H9 (cell line): ENCODE measurements at regions not wholly inside any gene's neighbourhood (a gene's known extent, or its start where the extent isn't known, plus 50 kb on each side); places are given as distances from the start of the nearest gene placed in this dataset.

Source experiments
- DNase-seq: peaks from one replicate; pipeline ENCODE4 v3.0.0-alpha.2; 2017
- H2AFZ ChIP-seq: one replicate; pipeline ENCODE4 v1.6.1; 2013; ENCODE audit warnings: mild to moderate bottlenecking, low read length, control low read depth, moderate library complexity
- H2AK5ac ChIP-seq: 2 replicates; pipeline ENCODE4 v1.6.1; 2013; ENCODE audit warnings: low read length, control low read depth, mixed read lengths; ENCODE audit not compliant: insufficient read length
- H2BK120ac ChIP-seq: one replicate; pipeline ENCODE4 v1.6.1; 2013; ENCODE audit warnings: low read depth, mild to moderate bottlenecking, low read length, control low read depth, inconsistent platforms; ENCODE audit not compliant: poor library complexity, severe bottlenecking
- H2BK12ac ChIP-seq: 2 replicates; pipeline ENCODE4 v1.6.1; 2013; ENCODE audit warnings: low read length, control low read depth, mixed read lengths, low read depth; ENCODE audit not compliant: insufficient read length
- H2BK15ac ChIP-seq: 2 replicates; pipeline ENCODE4 v1.6.1; 2013; ENCODE audit warnings: low read depth, low read length, control low read depth
- H2BK20ac ChIP-seq: one replicate; pipeline ENCODE4 v1.6.1; 2013; ENCODE audit warnings: low read depth, mild to moderate bottlenecking, low read length, control low read depth, inconsistent platforms; ENCODE audit not compliant: poor library complexity, severe bottlenecking
- H2BK5ac ChIP-seq: 2 replicates; pipeline ENCODE4 v1.6.1; 2013; ENCODE audit warnings: low read length, control low read depth, mixed read lengths; ENCODE audit not compliant: insufficient read length
- H3K14ac ChIP-seq: 2 replicates; pipeline ENCODE4 v1.6.1; 2013; ENCODE audit warnings: low read length, control low read depth; ENCODE audit not compliant: insufficient read depth
- H3K18ac ChIP-seq: 2 replicates; pipeline ENCODE4 v1.6.1; 2013; ENCODE audit warnings: low read depth, mild to moderate bottlenecking, mixed read lengths, low read length, control low read depth; ENCODE audit not compliant: insufficient read length
- H3K23ac ChIP-seq: 2 replicates; pipeline ENCODE4 v1.6.1; 2013; ENCODE audit warnings: low read length, control low read depth, mixed read lengths, low read depth; ENCODE audit not compliant: insufficient read length
- H3K23me2 ChIP-seq: 2 replicates; pipeline ENCODE4 v1.6.1; 2013; ENCODE audit warnings: low read depth, mild to moderate bottlenecking, mixed read lengths, low read length, control low read depth; ENCODE audit not compliant: insufficient read length, poor library complexity, severe bottlenecking
- H3K27ac ChIP-seq: 2 replicates; pipeline ENCODE4 v1.5.1; 2013; ENCODE audit warnings: low read length, control low read depth, mixed read lengths, low read depth; ENCODE audit not compliant: insufficient read length
- H3K27me3 ChIP-seq: 2 replicates; pipeline ENCODE4 v1.6.1; 2013; ENCODE audit warnings: low read length, control low read depth, inconsistent platforms; ENCODE audit not compliant: insufficient read depth
- H3K4ac ChIP-seq: 2 replicates; pipeline ENCODE4 v1.6.1; 2013; ENCODE audit warnings: low read depth, mild to moderate bottlenecking, control low read depth, inconsistent platforms, low read length, moderate library complexity
- H3K4me1 ChIP-seq: 2 replicates; pipeline ENCODE4 v1.6.1; 2013; ENCODE audit warnings: low read length, control low read depth, inconsistent platforms; ENCODE audit not compliant: insufficient read depth
- H3K4me2 ChIP-seq: 2 replicates; pipeline ENCODE4 v1.6.1; 2013; ENCODE audit warnings: low read length, control low read depth, mixed read lengths; ENCODE audit not compliant: insufficient read length, insufficient read depth
- H3K56ac ChIP-seq: 2 replicates; pipeline ENCODE4 v1.6.1; 2013; ENCODE audit warnings: low read depth, mild to moderate bottlenecking, mixed read lengths, low read length, control low read depth; ENCODE audit not compliant: insufficient read length
- H3K79me1 ChIP-seq: 2 replicates; pipeline ENCODE4 v1.6.1; 2013; ENCODE audit warnings: low read depth, mild to moderate bottlenecking, moderate library complexity, low read length, control low read depth, inconsistent platforms; ENCODE audit not compliant: insufficient read depth, poor library complexity, severe bottlenecking
- H3K79me2 ChIP-seq: 2 replicates; pipeline ENCODE4 v1.6.1; 2013; ENCODE audit warnings: low read length, control low read depth, inconsistent platforms; ENCODE audit not compliant: insufficient read depth
- H3K9ac ChIP-seq: 2 replicates; pipeline ENCODE4 v1.6.1; 2013; ENCODE audit warnings: low read length, control low read depth, mixed read lengths; ENCODE audit not compliant: insufficient read length; ENCODE audit errors: extremely low read depth
- H3K9me3 ChIP-seq: one replicate; pipeline ENCODE4 v1.6.1; 2013; ENCODE audit warnings: low read depth, low read length, inconsistent platforms; ENCODE audit not compliant: control insufficient read depth
- H3T11ph ChIP-seq: one replicate; pipeline ENCODE4 v1.6.1; 2013; ENCODE audit warnings: mild to moderate bottlenecking, low read length, control low read depth, inconsistent platforms
- H4K20me1 ChIP-seq: one replicate; pipeline ENCODE4 v1.6.1; 2013; ENCODE audit not compliant: control insufficient read depth, insufficient read length, insufficient read depth
- H4K5ac ChIP-seq: 2 replicates; pipeline ENCODE4 v1.6.1; 2013; ENCODE audit warnings: low read depth, mild to moderate bottlenecking, mixed read lengths, low read length, control low read depth; ENCODE audit not compliant: insufficient read length
- H4K8ac ChIP-seq: replicated peaks from 2 replicates; pipeline ENCODE4 v1.6.1; 2013; ENCODE audit warnings: low read length, control low read depth, mixed read lengths, low read depth; ENCODE audit not compliant: insufficient read length
- H4K91ac ChIP-seq: 2 replicates; pipeline ENCODE4 v1.6.1; 2013; ENCODE audit warnings: low read depth, mild to moderate bottlenecking, moderate library complexity, mixed read lengths, low read length, control low read depth; ENCODE audit not compliant: insufficient read length
- H3K27ac Mint-ChIP-seq, 3 experiments: 2 replicates in 2 of 3; 3 replicates in 1 of 3; pipeline ENCODE4 v1.8.0; 2020 to 2021; ENCODE audit warnings: mixed read lengths in 3 of 3, mild to moderate bottlenecking in 1 of 3, moderate library complexity in 1 of 3
- H3K27me3 Mint-ChIP-seq: 2 replicates; pipeline ENCODE4 v1.8.0; 2021; ENCODE audit warnings: low read depth, mild to moderate bottlenecking, moderate library complexity, mixed read lengths
- H3K36me3 Mint-ChIP-seq, 3 experiments: 2 replicates in 2 of 3; 3 replicates in 1 of 3; pipeline ENCODE4 v1.8.0; 2020 to 2021; ENCODE audit warnings: low read depth in 3 of 3, mixed read lengths in 3 of 3; ENCODE audit not compliant: insufficient read depth in 1 of 3
- H3K4me1 Mint-ChIP-seq, 2 experiments: 2 replicates each; pipeline ENCODE4 v1.8.0; 2020; ENCODE audit warnings: mixed read lengths in 2 of 2
- H3K4me3 Mint-ChIP-seq, 2 experiments: 2 replicates in 1 of 2; 3 replicates in 1 of 2; pipeline ENCODE4 v1.8.0; 2020 to 2021; ENCODE audit warnings: mild to moderate bottlenecking in 2 of 2, mixed read lengths in 2 of 2, moderate library complexity in 1 of 2
- H3K9me3 Mint-ChIP-seq, 2 experiments: 2 replicates in 1 of 2; 3 replicates in 1 of 2; pipeline ENCODE4 v1.8.0; 2020; ENCODE audit warnings: mild to moderate bottlenecking in 2 of 2, mixed read lengths in 2 of 2, moderate library complexity in 1 of 2
- WGBS: extraction: QIAGEN DNeasy Blood & Tissue Kit; methylation state at CpG from one replicate; pipeline ENCODE4 v1.1.7; 2013; ENCODE audit warnings: missing lambda C conversion rate, low lambda C conversion rate, mixed read lengths; ENCODE audit not compliant: insufficient read length; ENCODE audit errors: extremely low coverage; 5-methylcytosine and 5-hydroxymethylcytosine counted together
- TF ChIP-seq, protein P1 (sequence below): fragments of 200-600 bp; sonication (generic); conservative IDR thresholded peaks from 3 replicates; pipeline ENCODE4 v1.8.0; 2021; ENCODE audit warnings: antibody characterized with exemption, mild to moderate bottlenecking

DNA sequence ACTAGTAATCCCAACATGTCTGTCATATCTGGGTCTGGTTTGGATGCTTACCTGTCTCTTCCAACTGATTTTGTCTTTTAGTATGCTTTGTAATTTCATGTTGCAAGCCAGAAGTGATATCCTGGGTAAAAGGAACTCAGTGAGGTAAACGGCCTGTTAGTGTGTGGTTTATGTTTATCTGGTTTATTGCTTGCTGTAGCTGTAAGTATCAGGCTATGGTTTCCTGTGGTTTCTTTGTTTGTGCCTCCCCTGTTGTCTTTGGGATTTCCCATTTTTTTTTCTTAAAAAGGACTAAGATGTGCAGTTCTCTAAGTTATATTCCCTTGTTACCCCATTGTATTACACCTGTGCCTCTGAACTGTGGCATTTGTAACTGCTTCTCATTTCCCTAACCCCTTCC is 323.5 kb upstream of the POM121L12 start:
- Histone ChIP-seq H2AFZ (no peak overlapping the region), H3K4ac (no peak overlapping the region), H2BK12ac (no peak overlapping the region), H2AK5ac (no peak overlapping the region), H3K9me3 (no peaks in the 10 kb centered on the region), H4K8ac (no peak overlapping the region), H3K79me2 (no peaks in the 10 kb centered on the region), H3K56ac (no peak overlapping the region), H3K27me3 (no peaks in the 10 kb centered on the region), H3T11ph (no peak overlapping the region), H3K9ac (no peak overlapping the region), H3K27ac (no peak overlapping the region), H4K91ac (no peak overlapping the region), H3K79me1 (no peaks in the 10 kb centered on the region), H3K4me2 (no peak overlapping the region), H3K4me1 (peaks cover 3% of the 10 kb centered on the region; the same call in 1 of the 2 replicates), H2BK15ac (no peak overlapping the region), H2BK20ac (no peak overlapping the region), H2BK120ac (no peak overlapping the region), H3K23ac (no peak overlapping the region), H3K14ac (no peak overlapping the region), H4K5ac (no peak overlapping the region), H4K20me1 (no peaks in the 10 kb centered on the region), H2BK5ac (no peak overlapping the region), H3K23me2 (no peaks in the 10 kb centered on the region), H3K18ac (no peak overlapping the region)
- no peak overlapping the region for H3K4me3 Mint-ChIP-seq
- peaks cover 7 to 22% (median 9%) of the 10 kb centered on the region in 3 experiments; a peak in 6 of 7 replicates for H3K36me3 Mint-ChIP-seq
- no peak for DNase-seq
- H3K4me1 Mint-ChIP-seq: peaks cover 4 to 5% of the 10 kb centered on the region in 2 experiments
- H3K9me3 Mint-ChIP-seq: peaks cover 6 to 13% of the 10 kb centered on the region in 2 experiments; a peak in 4 of 5 replicates
- no peak overlapping the region for H3K27ac Mint-ChIP-seq
- TF ChIP-seq, protein P1, sequence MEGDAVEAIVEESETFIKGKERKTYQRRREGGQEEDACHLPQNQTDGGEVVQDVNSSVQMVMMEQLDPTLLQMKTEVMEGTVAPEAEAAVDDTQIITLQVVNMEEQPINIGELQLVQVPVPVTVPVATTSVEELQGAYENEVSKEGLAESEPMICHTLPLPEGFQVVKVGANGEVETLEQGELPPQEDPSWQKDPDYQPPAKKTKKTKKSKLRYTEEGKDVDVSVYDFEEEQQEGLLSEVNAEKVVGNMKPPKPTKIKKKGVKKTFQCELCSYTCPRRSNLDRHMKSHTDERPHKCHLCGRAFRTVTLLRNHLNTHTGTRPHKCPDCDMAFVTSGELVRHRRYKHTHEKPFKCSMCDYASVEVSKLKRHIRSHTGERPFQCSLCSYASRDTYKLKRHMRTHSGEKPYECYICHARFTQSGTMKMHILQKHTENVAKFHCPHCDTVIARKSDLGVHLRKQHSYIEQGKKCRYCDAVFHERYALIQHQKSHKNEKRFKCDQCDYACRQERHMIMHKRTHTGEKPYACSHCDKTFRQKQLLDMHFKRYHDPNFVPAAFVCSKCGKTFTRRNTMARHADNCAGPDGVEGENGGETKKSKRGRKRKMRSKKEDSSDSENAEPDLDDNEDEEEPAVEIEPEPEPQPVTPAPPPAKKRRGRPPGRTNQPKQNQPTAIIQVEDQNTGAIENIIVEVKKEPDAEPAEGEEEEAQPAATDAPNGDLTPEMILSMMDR: no peak
- no CpG with 5 or more reads among the region's 1 CpG for WGBS
- H3K27me3 Mint-ChIP-seq: no peaks in the 10 kb centered on the region
